IPS-20b (cell line): ENCODE measurements at regions not wholly inside any gene's neighbourhood (a gene's known extent, or its start where the extent isn't known, plus 50 kb on each side); places are given as distances from the start of the nearest gene placed in this dataset.

ENCODE experiments used
- H3K27ac ChIP-seq: one replicate; pipeline ENCODE4 v1.5.1; 2013; ENCODE audit warnings: low read length
- H3K27me3 ChIP-seq: 2 replicates; pipeline ENCODE4 v1.6.1; 2013; ENCODE audit warnings: mild to moderate bottlenecking, low read length, inconsistent platforms; ENCODE audit not compliant: insufficient read depth
- H3K36me3 ChIP-seq: 2 replicates; pipeline ENCODE4 v1.6.1; 2013; ENCODE audit warnings: low read depth, mild to moderate bottlenecking, inconsistent platforms, low read length, moderate library complexity; ENCODE audit not compliant: insufficient read depth
- H3K4me1 ChIP-seq: 2 replicates; pipeline ENCODE4 v1.6.1; 2013; ENCODE audit warnings: mild to moderate bottlenecking, control low read depth, inconsistent platforms, low read length, moderate library complexity; ENCODE audit not compliant: insufficient read depth
- H3K4me3 ChIP-seq: 2 replicates; pipeline ENCODE4 v1.5.1; 2013; ENCODE audit warnings: mild to moderate bottlenecking, low read length, inconsistent platforms
- H3K9ac ChIP-seq: 2 replicates; pipeline ENCODE4 v1.6.1; 2013; ENCODE audit warnings: low read depth, mild to moderate bottlenecking, inconsistent platforms, low read length, moderate library complexity
- H3K9me3 ChIP-seq: 2 replicates; pipeline ENCODE4 v1.6.1; 2013; ENCODE audit warnings: mild to moderate bottlenecking, low read depth, low read length, inconsistent platforms; ENCODE audit not compliant: insufficient read depth

DNA sequence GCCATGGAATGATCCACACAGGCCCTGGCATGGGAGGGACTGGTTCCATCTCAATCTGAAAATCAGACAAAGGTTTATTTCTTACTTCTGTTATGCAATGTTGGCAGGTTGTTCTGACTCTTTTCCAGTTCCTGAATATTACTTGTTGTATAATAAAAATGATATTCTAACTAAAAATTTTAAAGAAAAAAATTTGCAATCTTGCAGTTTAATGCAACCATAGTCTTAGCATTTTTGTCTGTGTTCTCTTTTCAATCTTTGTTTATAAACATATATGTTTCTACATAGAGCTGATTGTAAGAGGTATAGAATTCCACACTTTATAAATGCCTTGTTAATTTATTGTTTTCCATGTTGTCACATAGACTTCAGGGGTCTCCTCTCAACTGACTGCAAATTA lies 143.4 kb downstream of the RPIA start:
- no peaks in the 10 kb centered on the region for H3K36me3 ChIP-seq
- no peaks in the 10 kb centered on the region for H3K4me1 ChIP-seq
- no peak overlapping the region for H3K4me3 ChIP-seq
- H3K27ac ChIP-seq, result no peak overlapping the region
- H3K9ac ChIP-seq, result no peak overlapping the region
- H3K9me3 ChIP-seq, result no peaks in the 10 kb centered on the region
- H3K27me3 ChIP-seq, result no peaks in the 10 kb centered on the region

DNA sequence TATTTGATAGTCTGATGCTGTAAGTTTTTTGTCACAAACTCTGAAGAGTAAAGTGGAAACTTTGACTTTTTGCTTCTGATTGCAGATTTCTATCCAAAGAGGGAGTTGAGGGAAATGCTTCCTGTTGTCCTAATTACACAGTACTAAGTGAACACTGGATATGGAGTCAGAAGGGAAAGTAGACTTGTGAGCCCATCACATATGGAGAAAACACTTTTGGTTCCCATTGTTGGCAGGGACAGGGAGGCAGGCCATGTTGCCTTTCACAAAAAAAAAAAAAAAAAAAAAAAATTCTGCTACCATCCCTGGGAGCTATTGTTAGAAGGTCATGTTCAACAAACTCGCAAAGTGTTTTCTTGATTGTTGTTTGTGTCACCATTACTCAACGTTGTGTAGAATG lies 144.3 kb downstream of the RPIA start:
- Histone ChIP-seq H3K27me3 (no peaks in the 10 kb centered on the region), H3K27ac (no peak overlapping the region), H3K36me3 (no peaks in the 10 kb centered on the region), H3K9ac (no peak overlapping the region), H3K4me1 (no peaks in the 10 kb centered on the region), H3K9me3 (no peaks in the 10 kb centered on the region), H3K4me3 (no peak overlapping the region)

DNA sequence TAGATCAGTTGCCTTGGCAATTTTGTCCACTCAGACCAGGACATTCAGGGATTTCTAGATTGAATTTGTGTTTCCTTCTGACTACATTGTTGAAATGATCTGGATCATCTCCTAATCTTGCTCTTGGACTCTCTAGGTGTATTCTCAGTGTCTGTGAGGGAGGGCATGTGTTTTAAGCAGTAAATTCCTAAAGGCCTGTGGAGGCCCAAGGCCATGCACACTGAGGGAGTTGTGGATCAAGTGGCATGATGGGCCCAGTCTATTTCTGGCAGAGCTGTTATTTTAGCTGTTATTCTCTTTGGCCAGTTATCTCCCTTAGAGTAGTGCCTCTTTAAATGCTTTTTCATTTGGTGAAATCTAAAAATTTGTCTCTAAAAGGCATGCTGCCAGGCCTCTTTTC lies 144.9 kb downstream of the RPIA start:
- Histone ChIP-seq H3K36me3 (no peaks in the 10 kb centered on the region), H3K27me3 (no peaks in the 10 kb centered on the region), H3K4me3 (no peak overlapping the region), H3K4me1 (no peaks in the 10 kb centered on the region), H3K27ac (no peak overlapping the region), H3K9ac (no peak overlapping the region), H3K9me3 (no peaks in the 10 kb centered on the region)

DNA sequence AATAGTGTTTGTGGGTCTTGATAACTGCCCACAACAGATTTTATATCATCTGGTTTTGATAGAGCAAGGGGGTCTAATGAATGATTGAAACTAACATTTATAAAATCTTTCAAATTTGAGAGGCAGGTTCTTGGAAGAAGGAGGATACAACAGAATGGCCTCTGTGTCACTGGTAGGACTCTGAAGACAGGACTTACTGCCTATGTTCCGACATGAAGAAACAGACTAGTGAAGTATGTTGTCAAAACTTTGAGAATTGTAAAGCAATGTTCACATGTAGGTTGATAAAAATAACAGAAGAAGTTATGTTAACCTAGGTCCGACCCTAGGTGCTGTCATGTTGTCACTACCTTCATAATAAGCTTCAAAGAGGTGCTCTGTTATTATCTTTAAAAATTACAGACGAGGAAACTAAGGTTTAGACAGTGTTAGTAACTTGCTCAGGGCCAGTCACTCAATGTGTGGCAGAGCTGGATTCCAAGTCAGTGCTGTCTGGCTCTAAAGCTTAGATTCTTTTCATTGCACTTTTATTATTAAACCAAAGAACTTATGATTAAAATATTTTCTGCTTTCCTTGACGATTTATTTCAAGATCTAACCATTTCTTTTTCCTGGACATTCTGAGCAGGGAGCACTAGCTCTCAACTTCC lies 146.2 kb downstream of the RPIA start:
- Histone ChIP-seq H3K9ac (no peak overlapping the region), H3K27ac (no peak overlapping the region), H3K4me1 (no peaks in the 10 kb centered on the region)

DNA sequence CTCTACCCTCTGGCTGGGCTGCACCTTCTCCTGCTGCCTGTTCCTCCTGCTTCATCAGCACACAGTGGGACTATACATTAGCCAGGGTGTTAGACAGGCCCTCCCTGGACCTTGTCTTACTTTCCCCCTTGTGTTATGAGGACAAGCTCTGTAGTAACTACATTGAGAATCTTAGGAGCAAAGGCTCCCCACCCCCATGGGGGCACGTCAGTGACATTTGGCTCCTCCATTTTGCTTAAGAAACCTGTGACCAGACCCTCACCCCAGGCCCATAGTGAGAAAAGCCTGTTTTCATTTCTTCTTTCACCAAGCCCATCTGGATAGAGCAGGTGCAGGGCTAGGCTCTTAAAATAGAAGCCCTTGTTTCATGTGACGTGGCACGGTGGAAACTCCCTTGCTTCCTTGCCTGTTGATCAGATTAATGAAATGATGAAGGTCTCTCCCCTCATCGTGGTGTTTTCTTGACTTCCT lies 146.7 kb downstream of the RPIA start:
- Histone ChIP-seq H3K4me3 (no peak overlapping the region), H3K27me3 (no peaks in the 10 kb centered on the region), H3K4me1 (no peaks in the 10 kb centered on the region)

More for the DNA sequence above, 146.2 kb downstream of the RPIA start:
- Histone ChIP-seq H3K9me3 (no peaks in the 10 kb centered on the region), H3K27me3 (no peaks in the 10 kb centered on the region), H3K36me3 (no peaks in the 10 kb centered on the region), H3K4me3 (no peak overlapping the region)

DNA sequence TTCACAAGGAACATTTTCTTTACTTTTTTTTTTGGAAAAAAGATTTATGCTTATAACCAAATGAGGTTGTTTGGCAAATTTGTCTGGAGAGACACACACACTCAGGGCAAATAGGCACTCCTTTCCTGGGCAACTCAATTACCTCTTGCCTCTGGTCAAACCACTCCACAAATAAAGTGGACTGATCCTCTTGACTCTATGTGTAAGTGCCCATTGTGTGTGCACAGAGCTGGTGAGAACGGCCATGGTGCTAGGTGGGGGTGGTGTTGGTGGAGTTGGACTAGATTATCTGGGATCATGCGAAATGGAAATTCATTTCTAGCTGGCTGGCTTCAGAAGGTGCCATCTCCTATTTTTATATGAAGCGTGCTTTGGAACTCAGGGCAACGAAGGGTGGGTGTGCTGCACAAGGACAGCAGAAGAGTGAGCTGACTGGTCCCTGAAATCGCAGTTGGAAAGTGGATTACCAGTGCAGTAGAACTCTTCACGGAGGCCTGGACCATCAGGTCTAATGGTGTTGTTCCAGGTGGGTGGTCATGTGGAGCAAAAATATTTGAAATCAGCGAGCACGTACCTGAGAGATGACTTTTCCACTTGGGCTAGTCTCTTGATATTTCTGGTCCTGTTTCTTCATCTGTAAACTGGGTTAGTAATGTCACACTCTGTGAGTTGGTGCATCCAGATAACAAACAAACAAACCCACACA lies 149.9 kb downstream of the RPIA start:
- H3K27me3 ChIP-seq, result no peaks in the 10 kb centered on the region
- no peak overlapping the region for H3K4me3 ChIP-seq
- H3K9ac ChIP-seq, result no peak overlapping the region
- H3K36me3 ChIP-seq, result no peaks in the 10 kb centered on the region
- no peak overlapping the region for H3K27ac ChIP-seq
- H3K4me1 ChIP-seq, result no peaks in the 10 kb centered on the region
- no peaks in the 10 kb centered on the region for H3K9me3 ChIP-seq

More for the DNA sequence above, 146.7 kb downstream of the RPIA start:
- H3K27ac ChIP-seq, result no peak overlapping the region
- no peaks in the 10 kb centered on the region for H3K36me3 ChIP-seq
- no peak overlapping the region for H3K9ac ChIP-seq
- no peaks in the 10 kb centered on the region for H3K9me3 ChIP-seq

DNA sequence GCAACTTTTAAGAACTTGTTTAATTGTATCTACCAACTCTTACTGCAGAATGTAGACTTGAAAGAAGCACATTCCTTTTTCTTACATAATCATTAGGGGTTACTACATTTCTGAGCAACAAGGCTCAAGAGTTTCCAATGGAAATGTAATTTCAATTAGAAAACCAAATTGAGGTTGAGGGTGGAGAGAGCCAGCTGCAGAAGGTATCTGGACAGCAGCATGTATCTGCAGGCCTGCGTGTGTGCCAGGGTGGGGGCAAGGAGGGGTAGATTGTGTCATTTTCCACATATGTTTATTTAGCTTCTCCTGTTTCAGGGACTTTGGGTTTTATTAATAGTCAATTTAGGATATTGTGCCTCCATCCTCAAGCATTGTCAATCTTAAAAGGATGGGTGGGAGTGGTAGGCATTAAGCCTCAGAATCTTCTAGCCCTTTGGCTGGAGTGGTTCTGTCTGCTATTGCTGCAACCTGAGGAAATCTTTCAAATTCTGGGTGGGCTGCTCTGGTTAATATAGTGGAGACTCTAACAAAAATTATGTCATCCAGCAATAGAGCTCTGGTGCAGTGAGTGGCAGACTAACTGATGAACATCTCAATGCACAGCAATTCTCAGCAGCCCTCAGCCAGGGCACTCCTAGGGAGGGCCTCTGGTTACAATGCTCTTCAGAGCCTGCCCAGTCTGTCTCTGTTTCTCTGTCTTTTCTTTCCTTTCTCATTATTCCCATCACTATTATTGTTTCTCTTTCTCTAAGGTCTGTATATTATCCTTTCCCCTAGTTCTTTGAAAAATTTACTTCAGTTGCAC lies 151.4 kb downstream of the RPIA start:
- no peaks in the 10 kb centered on the region for H3K9me3 ChIP-seq
- H3K4me1 ChIP-seq, result no peaks in the 10 kb centered on the region
- no peaks in the 10 kb centered on the region for H3K27me3 ChIP-seq
- H3K4me3 ChIP-seq, result no peak overlapping the region
- no peak overlapping the region for H3K27ac ChIP-seq
- no peaks in the 10 kb centered on the region for H3K36me3 ChIP-seq
- H3K9ac ChIP-seq, result no peak overlapping the region

DNA sequence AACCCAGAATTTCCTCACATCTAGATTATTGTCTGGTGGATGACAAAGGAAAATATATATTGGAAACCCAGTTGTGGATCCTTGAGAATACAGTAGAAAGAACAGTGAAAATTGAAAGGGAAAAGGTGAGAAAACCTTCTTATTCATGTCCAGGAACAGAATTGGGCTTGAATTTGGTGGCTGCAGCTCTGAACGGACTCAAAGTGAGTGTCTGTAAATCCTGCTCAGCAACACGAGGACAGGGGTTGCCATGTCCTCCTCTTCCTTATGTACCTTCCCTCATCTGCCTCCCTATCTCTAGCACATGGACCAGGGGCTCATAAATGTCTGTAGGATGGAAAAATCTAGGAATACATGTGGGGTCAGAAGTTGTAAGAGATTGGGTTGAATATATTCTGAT lies 152.2 kb downstream of the RPIA start:
- no peaks in the 10 kb centered on the region for H3K27me3 ChIP-seq
- H3K27ac ChIP-seq, result no peak overlapping the region
- no peaks in the 10 kb centered on the region for H3K4me1 ChIP-seq
- H3K4me3 ChIP-seq, result no peak overlapping the region
- no peak overlapping the region for H3K9ac ChIP-seq
- H3K36me3 ChIP-seq, result no peaks in the 10 kb centered on the region
- no peaks in the 10 kb centered on the region for H3K9me3 ChIP-seq

DNA sequence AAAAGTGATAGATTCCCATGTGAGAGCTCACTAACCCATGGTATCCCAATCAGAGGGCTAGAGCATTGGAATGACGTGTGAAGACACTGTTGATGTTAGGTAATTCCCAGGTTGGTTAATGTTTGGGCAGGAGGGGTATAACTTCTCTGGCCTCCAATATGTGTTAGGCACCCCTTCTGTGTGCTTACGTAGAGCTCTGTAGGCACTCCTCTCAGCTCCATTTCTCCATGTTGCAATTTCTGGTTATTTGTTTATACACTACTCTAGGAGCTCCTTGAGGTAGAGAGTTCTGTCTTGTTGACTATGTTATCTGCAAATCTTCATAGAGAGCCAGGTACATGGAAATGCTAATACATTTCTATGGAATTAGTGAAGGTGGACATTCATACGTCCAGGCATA lies 153.5 kb downstream of the RPIA start:
- H3K9me3 ChIP-seq, result no peaks in the 10 kb centered on the region
- H3K36me3 ChIP-seq, result no peaks in the 10 kb centered on the region
- no peaks in the 10 kb centered on the region for H3K27me3 ChIP-seq
- no peak overlapping the region for H3K4me3 ChIP-seq
- H3K4me1 ChIP-seq, result no peaks in the 10 kb centered on the region
- no peak overlapping the region for H3K9ac ChIP-seq
- H3K27ac ChIP-seq, result no peak overlapping the region

DNA sequence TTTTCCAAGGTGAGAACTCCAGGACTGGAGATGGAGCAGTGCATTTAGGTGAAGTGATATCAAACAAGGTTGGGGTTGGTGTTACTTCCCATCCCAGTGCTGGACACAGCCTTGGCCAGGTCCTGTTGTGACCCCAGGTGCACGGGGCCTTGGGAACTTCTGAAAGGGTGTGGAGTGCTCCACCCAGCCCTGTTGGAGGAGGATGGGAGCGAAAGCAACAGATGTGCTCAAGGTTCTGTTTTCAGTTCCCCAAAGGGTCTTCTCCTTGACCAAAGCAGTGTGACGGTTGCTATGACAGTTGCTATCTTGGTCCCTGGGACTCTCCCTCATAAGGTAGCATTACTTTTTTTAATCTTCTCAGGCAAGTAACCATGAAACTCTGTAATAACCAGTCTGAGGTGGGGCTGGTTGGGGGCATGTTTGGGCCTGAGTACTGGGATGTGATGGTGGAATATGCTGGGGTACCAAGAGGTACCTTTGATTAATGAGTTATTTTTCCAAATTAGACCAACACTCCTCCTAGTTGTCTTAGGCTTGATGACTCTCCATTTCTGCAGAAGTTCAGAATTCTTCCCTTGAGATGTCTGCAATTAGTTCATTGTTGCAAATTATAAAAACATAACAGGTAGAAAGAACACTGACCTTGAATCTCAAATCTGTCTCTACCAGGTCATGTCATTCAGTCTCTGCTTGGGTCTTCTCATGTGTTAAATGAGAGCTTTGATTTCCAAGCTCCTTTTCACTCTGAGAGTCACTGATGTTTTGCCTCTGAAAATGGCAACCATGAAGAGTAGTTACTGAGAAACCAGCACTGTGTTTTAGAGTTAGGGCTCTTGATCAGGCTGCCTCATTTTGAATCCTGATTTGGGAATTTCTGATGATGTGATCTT lies 154.5 kb downstream of the RPIA start:
- H3K9me3 ChIP-seq, result no peaks in the 10 kb centered on the region
- no peak overlapping the region for H3K4me3 ChIP-seq
- H3K36me3 ChIP-seq, result no peaks in the 10 kb centered on the region
- H3K27me3 ChIP-seq, result no peaks in the 10 kb centered on the region
- no peaks in the 10 kb centered on the region for H3K4me1 ChIP-seq
- H3K27ac ChIP-seq, result no peak overlapping the region
- H3K9ac ChIP-seq, result no peak overlapping the region

DNA sequence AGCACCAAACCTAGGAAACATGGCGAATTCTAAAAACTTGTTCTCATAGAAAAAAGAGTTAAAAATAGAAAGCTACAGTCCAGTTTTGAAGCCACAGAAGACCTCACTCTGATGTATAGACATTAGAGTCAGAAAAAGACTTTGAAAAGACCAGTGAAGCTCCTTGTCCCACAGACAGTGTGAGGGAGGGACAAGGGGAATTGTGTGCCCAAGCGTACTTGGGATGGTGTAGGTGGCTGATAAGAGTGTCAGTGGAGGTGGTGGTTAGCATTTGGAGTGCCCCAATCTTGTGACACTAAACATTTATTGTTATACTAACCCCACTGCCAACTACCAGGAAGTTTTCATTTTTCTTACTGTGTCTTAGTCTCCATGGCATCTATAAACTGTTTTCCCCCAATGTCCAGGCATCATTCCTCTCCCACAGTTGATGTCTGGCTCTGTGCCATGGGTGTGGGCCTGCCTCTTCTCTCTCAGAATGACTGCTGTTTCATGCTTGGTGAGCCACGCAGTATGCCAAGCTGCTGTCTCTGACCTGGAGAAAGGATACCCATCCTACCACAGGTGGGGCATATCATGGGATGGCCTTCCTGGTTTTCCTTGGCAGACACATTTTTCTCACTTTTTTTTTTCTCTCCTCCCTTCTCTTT lies 161.4 kb downstream of the RPIA start:
- Histone ChIP-seq H3K27ac (no peak overlapping the region), H3K27me3 (no peaks in the 10 kb centered on the region), H3K9ac (no peak overlapping the region), H3K4me3 (no peak overlapping the region), H3K4me1 (peaks cover 11% of the 10 kb centered on the region; the same call in 1 of the 2 replicates), H3K9me3 (no peaks in the 10 kb centered on the region), H3K36me3 (no peaks in the 10 kb centered on the region)
